Parathyroid adenoma (tissue), 2 donors: ENCODE measurements at regions not wholly inside any gene's neighbourhood (a gene's known extent, or its start where the extent isn't known, plus 50 kb on each side); places are given as distances from the start of the nearest gene placed in this dataset.

Experiments used
- H2AFZ ChIP-seq: fragments of 300-600 bp; sonication (generic); one replicate; pipeline ENCODE4 v1.7.0; 2017; ENCODE audit warnings: antibody characterized with exemption, mild to moderate bottlenecking
- H3K27ac ChIP-seq: fragments of 300-600 bp; sonication (generic); one replicate; pipeline ENCODE4 v1.7.0; 2017
- H3K27me3 ChIP-seq: fragments of 300-600 bp; sonication (generic); one replicate; pipeline ENCODE4 v1.7.0; 2017; ENCODE audit warnings: low read length; ENCODE audit not compliant: control insufficient read depth, insufficient read depth
- H3K36me3 ChIP-seq: fragments of 300-600 bp; sonication (generic); one replicate; pipeline ENCODE4 v1.7.0; 2017; ENCODE audit warnings: low read length; ENCODE audit not compliant: control insufficient read depth, insufficient read depth
- H3K4me1 ChIP-seq: fragments of 300-600 bp; sonication (generic); one replicate; pipeline ENCODE4 v1.7.0; 2017; ENCODE audit warnings: control low read depth
- H3K4me2 ChIP-seq: fragments of 300-600 bp; sonication (generic); one replicate; pipeline ENCODE4 v1.7.0; 2017; ENCODE audit warnings: low read length
- H3K4me3 ChIP-seq: fragments of 300-600 bp; sonication (generic); one replicate; pipeline ENCODE4 v1.7.0; 2017; ENCODE audit warnings: low read depth, low read length
- H3K79me2 ChIP-seq: fragments of 300-600 bp; sonication (generic); one replicate; pipeline ENCODE4 v1.7.0; 2017; ENCODE audit warnings: control low read depth
- H3K9ac ChIP-seq: fragments of 300-600 bp; sonication (generic); one replicate; pipeline ENCODE4 v1.7.0; 2017; ENCODE audit warnings: mild to moderate bottlenecking
- H3K9me3 ChIP-seq: fragments of 300-600 bp; sonication (generic); one replicate; pipeline ENCODE4 v1.7.0; 2017; ENCODE audit warnings: low read length; ENCODE audit not compliant: control insufficient read depth
- TF ChIP-seq, protein P1 (sequence below): fragments of 300-600 bp; sonication (generic); IDR thresholded peaks from one replicate; pipeline ENCODE4 v1.7.0; 2017; ENCODE audit warnings: antibody characterized with exemption, mild to moderate bottlenecking
- donor health status: primary hyperparathyroidism.

DNA sequence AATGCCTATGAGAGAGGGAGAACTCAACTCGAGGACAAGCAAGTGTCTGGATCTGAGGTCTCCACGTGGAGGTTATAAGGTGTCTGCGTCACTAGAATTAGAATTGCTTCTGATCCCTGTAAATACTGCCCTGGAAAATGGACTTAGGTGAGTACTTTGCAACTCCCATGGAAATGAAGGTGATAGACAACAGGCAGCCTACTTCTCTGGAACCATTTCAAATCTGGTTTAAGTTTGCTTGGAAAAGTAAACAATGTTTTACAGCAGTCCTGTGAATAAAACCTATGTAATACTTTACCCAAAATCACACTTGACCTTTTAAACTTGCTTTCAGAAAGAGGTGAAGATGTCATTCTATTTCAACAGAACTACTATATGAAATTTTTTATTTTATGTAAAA is 70.1 kb upstream of the TENT5A start:
- TF ChIP-seq, protein P1, sequence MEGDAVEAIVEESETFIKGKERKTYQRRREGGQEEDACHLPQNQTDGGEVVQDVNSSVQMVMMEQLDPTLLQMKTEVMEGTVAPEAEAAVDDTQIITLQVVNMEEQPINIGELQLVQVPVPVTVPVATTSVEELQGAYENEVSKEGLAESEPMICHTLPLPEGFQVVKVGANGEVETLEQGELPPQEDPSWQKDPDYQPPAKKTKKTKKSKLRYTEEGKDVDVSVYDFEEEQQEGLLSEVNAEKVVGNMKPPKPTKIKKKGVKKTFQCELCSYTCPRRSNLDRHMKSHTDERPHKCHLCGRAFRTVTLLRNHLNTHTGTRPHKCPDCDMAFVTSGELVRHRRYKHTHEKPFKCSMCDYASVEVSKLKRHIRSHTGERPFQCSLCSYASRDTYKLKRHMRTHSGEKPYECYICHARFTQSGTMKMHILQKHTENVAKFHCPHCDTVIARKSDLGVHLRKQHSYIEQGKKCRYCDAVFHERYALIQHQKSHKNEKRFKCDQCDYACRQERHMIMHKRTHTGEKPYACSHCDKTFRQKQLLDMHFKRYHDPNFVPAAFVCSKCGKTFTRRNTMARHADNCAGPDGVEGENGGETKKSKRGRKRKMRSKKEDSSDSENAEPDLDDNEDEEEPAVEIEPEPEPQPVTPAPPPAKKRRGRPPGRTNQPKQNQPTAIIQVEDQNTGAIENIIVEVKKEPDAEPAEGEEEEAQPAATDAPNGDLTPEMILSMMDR, result no peak
- H3K9me3 ChIP-seq, result no peaks in the 10 kb centered on the region
- H3K79me2 ChIP-seq, result no peaks in the 10 kb centered on the region
- H3K4me2 ChIP-seq, result no peak overlapping the region
- H3K4me1 ChIP-seq, result peaks cover 7% of the 10 kb centered on the region
- H3K4me3 ChIP-seq, result no peak overlapping the region
- no peaks in the 10 kb centered on the region for H3K36me3 ChIP-seq
- no peak overlapping the region for H2AFZ ChIP-seq
- no peak overlapping the region for H3K27ac ChIP-seq
- H3K27me3 ChIP-seq, result no peaks in the 10 kb centered on the region
- H3K9ac ChIP-seq, result no peak overlapping the region

DNA sequence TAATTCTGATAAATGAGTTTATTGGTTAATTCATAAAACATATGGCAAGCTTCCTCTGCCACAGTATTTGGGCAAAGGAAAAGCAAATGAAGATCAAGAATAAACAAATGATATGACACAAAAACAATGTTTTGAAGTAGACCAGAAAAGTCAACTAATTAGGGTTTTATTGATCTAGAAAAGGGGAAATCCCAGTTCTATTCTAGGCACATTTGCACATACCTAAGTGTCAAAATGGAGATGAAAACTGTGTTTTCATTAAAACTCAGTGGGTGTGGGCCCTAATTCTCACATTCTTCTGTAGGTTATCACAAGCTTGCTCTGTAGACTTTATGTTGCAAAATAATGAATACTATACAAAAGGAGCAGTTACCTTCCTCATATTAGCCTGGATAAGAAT is 69.0 kb upstream of the TENT5A start:
- Histone ChIP-seq H3K36me3 (no peaks in the 10 kb centered on the region), H3K4me1 (peaks cover 11% of the 10 kb centered on the region), H3K27ac (no peak overlapping the region), H3K9ac (no peak overlapping the region), H3K4me2 (no peak overlapping the region), H3K79me2 (no peaks in the 10 kb centered on the region), H3K27me3 (no peaks in the 10 kb centered on the region), H2AFZ (no peak overlapping the region), H3K9me3 (no peaks in the 10 kb centered on the region), H3K4me3 (no peak overlapping the region)
- TF ChIP-seq, protein P1, result no peak

DNA sequence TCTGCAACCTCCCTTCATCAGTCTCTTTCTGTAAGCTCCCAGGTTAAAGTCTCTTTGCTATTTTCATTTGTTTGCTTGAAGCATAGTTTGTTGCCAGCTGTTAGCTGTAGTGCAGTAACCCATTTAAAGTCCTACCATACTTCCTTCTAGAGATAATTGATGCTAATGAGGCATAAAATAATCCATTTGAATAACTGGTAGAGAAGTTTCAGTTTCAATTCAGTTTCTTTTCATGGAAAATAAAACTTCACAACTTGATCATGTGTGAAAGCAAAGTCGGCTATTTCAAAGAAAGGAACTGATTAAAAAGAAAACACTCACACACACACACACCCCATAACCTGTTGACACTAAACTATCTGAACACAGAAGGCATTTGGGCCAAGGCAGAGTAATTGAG is 68.5 kb upstream of the TENT5A start:
- Histone ChIP-seq H3K4me1 (peaks cover 14% of the 10 kb centered on the region), H3K4me2 (no peak overlapping the region), H3K36me3 (no peaks in the 10 kb centered on the region), H3K79me2 (no peaks in the 10 kb centered on the region), H3K27ac (no peak overlapping the region), H3K9me3 (no peaks in the 10 kb centered on the region), H2AFZ (no peak overlapping the region), H3K9ac (no peak overlapping the region), H3K4me3 (no peak overlapping the region), H3K27me3 (no peaks in the 10 kb centered on the region)
- TF ChIP-seq, protein P1, result no peak

DNA sequence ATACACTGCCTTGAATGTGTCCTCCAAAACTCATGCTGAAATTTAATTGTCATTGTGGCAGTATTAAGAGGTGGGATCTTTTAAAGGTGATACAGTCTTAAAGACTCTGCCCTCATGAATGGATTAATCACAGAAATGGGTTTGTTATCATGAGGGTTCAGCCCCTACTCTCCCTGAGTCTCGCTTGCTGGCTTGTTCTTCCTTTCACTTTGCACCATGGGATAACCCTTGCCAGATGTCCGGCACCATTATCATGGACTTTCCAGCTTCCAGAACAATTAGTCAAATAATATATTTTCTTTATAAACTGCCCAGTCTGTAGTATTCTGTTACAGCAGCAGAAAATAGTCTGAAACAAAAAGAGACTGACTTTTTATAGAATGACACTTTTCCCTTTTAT is 67.9 kb upstream of the TENT5A start:
- Histone ChIP-seq H2AFZ (no peak overlapping the region), H3K36me3 (no peaks in the 10 kb centered on the region), H3K4me3 (no peak overlapping the region), H3K79me2 (no peaks in the 10 kb centered on the region), H3K4me1 (peaks cover 14% of the 10 kb centered on the region), H3K9me3 (no peaks in the 10 kb centered on the region), H3K4me2 (no peak overlapping the region), H3K27ac (no peak overlapping the region), H3K9ac (no peak overlapping the region), H3K27me3 (no peaks in the 10 kb centered on the region)
- TF ChIP-seq, protein P1, result no peak

DNA sequence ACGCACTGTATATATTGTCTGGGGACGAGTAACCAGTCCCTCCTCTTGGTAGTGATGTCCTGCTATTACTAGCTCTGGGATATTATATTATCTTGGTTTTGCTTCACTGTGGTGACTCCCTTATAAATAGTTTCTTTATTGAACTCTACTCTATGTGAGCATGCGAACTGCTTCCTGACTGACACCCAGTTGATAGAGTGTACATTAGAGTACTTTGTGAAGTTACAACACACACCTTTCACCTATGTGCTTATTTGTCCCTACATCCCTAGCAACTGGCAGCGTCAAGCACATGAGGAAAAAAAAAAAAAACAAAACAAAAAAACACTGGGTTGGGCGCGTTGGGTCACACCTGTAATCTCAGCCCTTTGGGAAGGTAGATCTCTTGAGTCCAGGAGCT is 67.3 kb upstream of the TENT5A start:
- Histone ChIP-seq H3K27ac (no peak overlapping the region), H2AFZ (no peak overlapping the region), H3K9me3 (no peaks in the 10 kb centered on the region), H3K27me3 (no peaks in the 10 kb centered on the region), H3K4me2 (no peak overlapping the region), H3K4me1 (peaks cover 14% of the 10 kb centered on the region), H3K9ac (no peak overlapping the region), H3K36me3 (no peaks in the 10 kb centered on the region), H3K79me2 (no peaks in the 10 kb centered on the region), H3K4me3 (no peak overlapping the region)
- TF ChIP-seq, protein P1, result no peak
